ENCODE measurements at regions not wholly inside any gene's neighbourhood (a gene's known extent, or its start where the extent isn't known, plus 50 kb on each side); places are given as distances from the start of the nearest gene placed in this dataset.
"Not testable (repeated sequence)": the region's sequence is repeated elsewhere in the genome, so short reads cannot be mapped to it uniquely, and the experiment has no call there.

- TF ChIP-seq CTCF (IDR thresholded peaks at IDR 0.05; ENCODE audit: low read depth, low read length, poor library complexity, severe bottlenecking); EZH2phosphoT487 (IDR thresholded peaks at IDR 0.05; ENCODE audit: borderline replicate concordance, low read length): not testable (repeated sequence)
These were observed 335.0 kb upstream of the DNAJC19 start for GRCh38 chr3:181324516-181324915.
